WTC11 (cell line): ENCODE measurements at regions not wholly inside any gene's neighbourhood (a gene's known extent, or its start where the extent isn't known, plus 50 kb on each side); places are given as distances from the start of the nearest gene placed in this dataset.

Experiments
- ATAC-seq: fragments of 200-7000 bp; cut with Tn5 transposase; 2 replicates; pipeline ENCODE4 v1.10.0; 2021; ENCODE audit warnings: mild to moderate bottlenecking, moderate library complexity
- CTCF ChIA-PET: fragments of 300-600 bp; sonication (Branson Sonifier 250); formaldehyde crosslinking; loops from one replicate; lab custom pipeline; 2021; ENCODE audit warnings: antibody characterized with exemption; lab: Charles Lee
- POLR2A ChIA-PET: fragments of 350-600 bp; sonication (Branson Sonifier 250); formaldehyde crosslinking; loops from one replicate; lab custom pipeline; 2021; ENCODE audit warnings: antibody characterized with exemption; lab: Charles Lee
- DNase-seq: peaks from one replicate; pipeline ENCODE4 v3.0.0; 2021; ENCODE audit warnings: low spot score
- H3K27ac Mint-ChIP-seq: 2 replicates; pipeline ENCODE4 v1.8.0; 2021; ENCODE audit warnings: mixed read lengths
- H3K27me3 Mint-ChIP-seq: 2 replicates; pipeline ENCODE4 v1.8.0; 2021; ENCODE audit warnings: low read depth, mild to moderate bottlenecking, moderate library complexity, mixed read lengths
- H3K36me3 Mint-ChIP-seq: 2 replicates; pipeline ENCODE4 v1.8.0; 2021; ENCODE audit warnings: mixed read lengths
- H3K4me1 Mint-ChIP-seq: 2 replicates; pipeline ENCODE4 v1.8.0; 2022; ENCODE audit warnings: mixed read lengths
- H3K4me3 Mint-ChIP-seq: 2 replicates; pipeline ENCODE4 v1.8.0; 2021; ENCODE audit warnings: mild to moderate bottlenecking, moderate library complexity, mixed read lengths
- H3K9me3 Mint-ChIP-seq: 2 replicates; pipeline ENCODE4 v1.8.0; 2021; ENCODE audit warnings: mixed read lengths
- ARID4B ChIP-seq: sonication (generic); formaldehyde crosslinking; IDR thresholded peaks from 2 replicates; pipeline ENCODE4 v1.8.0; 2023; ENCODE audit warnings: missing genetic modification reagents, mild to moderate bottlenecking, borderline replicate concordance
- ATF1 ChIP-seq: sonication (generic); formaldehyde crosslinking; IDR thresholded peaks from 2 replicates; pipeline ENCODE4 v1.8.1; 2023; ENCODE audit warnings: mild to moderate bottlenecking, moderate library complexity, missing genetic modification reagents
- ERG ChIP-seq: fragments of 250-450 bp; sonication (Bioruptor Pico); IDR thresholded peaks from 2 replicates; pipeline ENCODE4 v1.8.0; 2021; ENCODE audit warnings: mild to moderate bottlenecking
- FOXJ3 ChIP-seq: sonication (generic); formaldehyde crosslinking; IDR thresholded peaks from 2 replicates; pipeline ENCODE4 v1.9.0; 2021; ENCODE audit warnings: missing genetic modification reagents, mild to moderate bottlenecking, borderline replicate concordance
- IRF2 ChIP-seq: sonication (generic); formaldehyde crosslinking; IDR thresholded peaks from 2 replicates; pipeline ENCODE4 v1.8.0; 2022; ENCODE audit warnings: low read depth, missing genetic modification reagents, borderline replicate concordance
- MLX ChIP-seq: sonication (generic); formaldehyde crosslinking; IDR thresholded peaks from 2 replicates; pipeline ENCODE4 v1.8.1; 2023; ENCODE audit warnings: mild to moderate bottlenecking, missing genetic modification reagents, moderate library complexity
- NR1H2 ChIP-seq: sonication (generic); formaldehyde crosslinking; IDR thresholded peaks from 2 replicates; pipeline ENCODE4 v1.9.0; 2021; ENCODE audit warnings: mild to moderate bottlenecking, moderate library complexity, missing genetic modification reagents
- PREB ChIP-seq: sonication (generic); formaldehyde crosslinking; IDR thresholded peaks from 2 replicates; pipeline ENCODE4 v1.8.1; 2022; ENCODE audit warnings: mild to moderate bottlenecking, missing genetic modification reagents, moderate library complexity, borderline replicate concordance
- RELA ChIP-seq: sonication (generic); formaldehyde crosslinking; IDR thresholded peaks from 2 replicates; pipeline ENCODE4 v1.8.1; 2022; ENCODE audit warnings: missing genetic modification reagents, mild to moderate bottlenecking, borderline replicate concordance
- SMAD4 ChIP-seq: sonication (generic); formaldehyde crosslinking; IDR thresholded peaks from 2 replicates; pipeline ENCODE4 v1.8.0; 2022; ENCODE audit warnings: mild to moderate bottlenecking, missing genetic modification reagents
- ZMAT4 ChIP-seq: fragments of 250-450 bp; sonication (Bioruptor Pico); IDR thresholded peaks from 2 replicates; pipeline ENCODE4 v1.9.0; 2021; ENCODE audit warnings: mild to moderate bottlenecking
- ZNF281 ChIP-seq: sonication (generic); formaldehyde crosslinking; IDR thresholded peaks from 2 replicates; pipeline ENCODE4 v1.8.0; 2023; ENCODE audit warnings: mild to moderate bottlenecking, missing genetic modification reagents
- TF ChIP-seq, protein P1 (sequence below): sonication (generic); formaldehyde crosslinking; IDR thresholded peaks from 2 replicates; pipeline ENCODE4 v1.8.0; 2022; ENCODE audit warnings: missing genetic modification reagents
- TF ChIP-seq, protein P2 (sequence below): sonication (generic); formaldehyde crosslinking; IDR thresholded peaks from 2 replicates; pipeline ENCODE4 v1.8.1; 2023; ENCODE audit warnings: mild to moderate bottlenecking, missing genetic modification reagents
- TF ChIP-seq, protein P3 (sequence below): sonication (generic); formaldehyde crosslinking; conservative IDR thresholded peaks from 2 replicates; pipeline ENCODE4 v1.8.1; 2022; ENCODE audit warnings: mild to moderate bottlenecking, missing genetic modification reagents

DNA sequence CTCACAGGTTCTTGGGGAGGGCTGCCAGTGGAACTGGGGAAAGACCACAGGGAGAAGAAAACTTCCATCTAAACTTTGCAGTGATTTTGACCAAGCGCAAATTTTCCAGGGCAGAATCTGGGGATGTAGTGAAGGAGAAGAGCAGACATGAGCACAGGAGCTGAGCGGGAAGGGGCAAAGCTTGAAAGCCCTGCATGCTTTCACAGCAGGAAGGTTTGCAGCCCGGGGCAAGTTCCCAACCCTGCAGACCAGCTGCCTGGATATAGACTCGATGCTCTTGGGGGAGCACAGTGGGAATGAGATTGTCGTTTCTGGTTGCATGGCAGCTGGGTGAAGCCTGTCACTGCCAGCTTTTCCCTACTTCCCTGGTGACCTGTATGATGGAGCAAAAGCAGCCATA is 276.8 kb upstream of the RORB start:
- Mint-ChIP-seq H3K36me3 (peaks cover 17% of the 10 kb centered on the region), H3K4me3 (no peak overlapping the region), H3K4me1 (peaks cover 26% of the 10 kb centered on the region), H3K27me3 (peaks cover 21% of the 10 kb centered on the region), H3K27ac (peak overlapping the region; percentile 15; the same call in 1 of the 2 replicates), H3K9me3 (peaks cover 24% of the 10 kb centered on the region)
- no peak for TF ChIP-seq FOXJ3 (CRISPR knock-in tag)
- no peak for TF ChIP-seq IRF2
- ChIA-PET POLR2A (no interaction called here), CTCF (interaction anchor here (0.9 kb wide), 2 partner anchors 87 to 159 kb away, joined by 3 to 4 read pairs; no protein-coding TSS in a partner anchor)
- ATAC-seq: peak; percentile 92
- DNase-seq: peak; percentile 46

DNA sequence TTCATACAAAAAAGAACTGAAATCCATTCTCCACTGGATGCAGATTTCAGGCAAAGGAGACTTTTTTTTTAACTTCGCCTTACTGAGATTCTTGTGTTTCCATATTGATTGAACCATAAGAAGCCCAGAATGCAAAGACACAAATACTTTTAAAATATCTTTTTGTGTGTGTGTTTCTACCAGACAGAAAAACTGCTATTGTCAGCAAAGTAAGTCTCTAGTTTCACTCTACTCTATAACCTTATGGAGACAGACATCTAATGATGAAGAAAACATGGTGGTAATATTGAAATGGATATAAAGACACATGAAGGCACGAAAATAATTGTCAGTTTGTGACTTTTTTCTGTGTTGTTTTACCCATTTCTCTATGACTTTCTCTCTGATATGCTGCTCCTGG is 260.3 kb upstream of the RORB start:
- H3K27me3 Mint-ChIP-seq: no peaks in the 10 kb centered on the region; the same call in 1 of the 2 replicates
- ChIA-PET POLR2A (no interaction called here), CTCF (no interaction called here)
- no peak overlapping the region for H3K4me3 Mint-ChIP-seq
- DNase-seq (no peak), ATAC-seq (no peak)
- H3K9me3 Mint-ChIP-seq: peaks cover 22% of the 10 kb centered on the region
- peaks cover 22% of the 10 kb centered on the region for H3K36me3 Mint-ChIP-seq
- H3K4me1 Mint-ChIP-seq: no peaks in the 10 kb centered on the region
- H3K27ac Mint-ChIP-seq: no peak overlapping the region
- TF ChIP-seq PREB (CRISPR knock-in tag) (no peak), ARID4B (no peak), ZMAT4 (CRISPR knock-in tag) (no peak), RELA (CRISPR knock-in tag) (no peak), ERG (CRISPR knock-in tag) (no peak), MLX (CRISPR knock-in tag) (no peak), ATF1 (CRISPR knock-in tag) (no peak), SMAD4 (CRISPR knock-in tag) (no peak), ZNF281 (CRISPR knock-in tag) (no peak), NR1H2 (no peak)
- TF ChIP-seq, protein P1, sequence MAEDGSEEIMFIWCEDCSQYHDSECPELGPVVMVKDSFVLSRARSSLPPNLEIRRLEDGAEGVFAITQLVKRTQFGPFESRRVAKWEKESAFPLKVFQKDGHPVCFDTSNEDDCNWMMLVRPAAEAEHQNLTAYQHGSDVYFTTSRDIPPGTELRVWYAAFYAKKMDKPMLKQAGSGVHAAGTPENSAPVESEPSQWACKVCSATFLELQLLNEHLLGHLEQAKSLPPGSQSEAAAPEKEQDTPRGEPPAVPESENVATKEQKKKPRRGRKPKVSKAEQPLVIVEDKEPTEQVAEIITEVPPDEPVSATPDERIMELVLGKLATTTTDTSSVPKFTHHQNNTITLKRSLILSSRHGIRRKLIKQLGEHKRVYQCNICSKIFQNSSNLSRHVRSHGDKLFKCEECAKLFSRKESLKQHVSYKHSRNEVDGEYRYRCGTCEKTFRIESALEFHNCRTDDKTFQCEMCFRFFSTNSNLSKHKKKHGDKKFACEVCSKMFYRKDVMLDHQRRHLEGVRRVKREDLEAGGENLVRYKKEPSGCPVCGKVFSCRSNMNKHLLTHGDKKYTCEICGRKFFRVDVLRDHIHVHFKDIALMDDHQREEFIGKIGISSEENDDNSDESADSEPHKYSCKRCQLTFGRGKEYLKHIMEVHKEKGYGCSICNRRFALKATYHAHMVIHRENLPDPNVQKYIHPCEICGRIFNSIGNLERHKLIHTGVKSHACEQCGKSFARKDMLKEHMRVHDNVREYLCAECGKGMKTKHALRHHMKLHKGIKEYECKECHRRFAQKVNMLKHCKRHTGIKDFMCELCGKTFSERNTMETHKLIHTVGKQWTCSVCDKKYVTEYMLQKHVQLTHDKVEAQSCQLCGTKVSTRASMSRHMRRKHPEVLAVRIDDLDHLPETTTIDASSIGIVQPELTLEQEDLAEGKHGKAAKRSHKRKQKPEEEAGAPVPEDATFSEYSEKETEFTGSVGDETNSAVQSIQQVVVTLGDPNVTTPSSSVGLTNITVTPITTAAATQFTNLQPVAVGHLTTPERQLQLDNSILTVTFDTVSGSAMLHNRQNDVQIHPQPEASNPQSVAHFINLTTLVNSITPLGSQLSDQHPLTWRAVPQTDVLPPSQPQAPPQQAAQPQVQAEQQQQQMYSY (CRISPR knock-in tag): no peak
- TF ChIP-seq, protein P2, sequence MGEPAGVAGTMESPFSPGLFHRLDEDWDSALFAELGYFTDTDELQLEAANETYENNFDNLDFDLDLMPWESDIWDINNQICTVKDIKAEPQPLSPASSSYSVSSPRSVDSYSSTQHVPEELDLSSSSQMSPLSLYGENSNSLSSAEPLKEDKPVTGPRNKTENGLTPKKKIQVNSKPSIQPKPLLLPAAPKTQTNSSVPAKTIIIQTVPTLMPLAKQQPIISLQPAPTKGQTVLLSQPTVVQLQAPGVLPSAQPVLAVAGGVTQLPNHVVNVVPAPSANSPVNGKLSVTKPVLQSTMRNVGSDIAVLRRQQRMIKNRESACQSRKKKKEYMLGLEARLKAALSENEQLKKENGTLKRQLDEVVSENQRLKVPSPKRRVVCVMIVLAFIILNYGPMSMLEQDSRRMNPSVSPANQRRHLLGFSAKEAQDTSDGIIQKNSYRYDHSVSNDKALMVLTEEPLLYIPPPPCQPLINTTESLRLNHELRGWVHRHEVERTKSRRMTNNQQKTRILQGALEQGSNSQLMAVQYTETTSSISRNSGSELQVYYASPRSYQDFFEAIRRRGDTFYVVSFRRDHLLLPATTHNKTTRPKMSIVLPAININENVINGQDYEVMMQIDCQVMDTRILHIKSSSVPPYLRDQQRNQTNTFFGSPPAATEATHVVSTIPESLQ (CRISPR knock-in tag): no peak
- TF ChIP-seq, protein P3, sequence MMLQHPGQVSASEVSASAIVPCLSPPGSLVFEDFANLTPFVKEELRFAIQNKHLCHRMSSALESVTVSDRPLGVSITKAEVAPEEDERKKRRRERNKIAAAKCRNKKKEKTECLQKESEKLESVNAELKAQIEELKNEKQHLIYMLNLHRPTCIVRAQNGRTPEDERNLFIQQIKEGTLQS (CRISPR knock-in tag): no peak
